ENCODE measurements at regions not wholly inside any gene's neighbourhood (a gene's known extent, or its start where the extent isn't known, plus 50 kb on each side); places are given as distances from the start of the nearest gene placed in this dataset.

GRCh38 chr9:16058131-16058549 is 505.3 kb downstream of the CCDC171 start:
- no peaks in the 10 kb centered on the region for H3K36me3 Mint-ChIP-seq (ENCODE audit: low read depth)
- ATAC-seq (ENCODE audit: poor library complexity) (no peak), DNase-seq (peak in 2 of 14 experiments; percentile 0 to 4)
- ChIA-PET CTCF (no interaction called here), POLR2A (no interaction called here)
- Histone ChIP-seq H3K9me3 (ENCODE audit: control insufficient read depth in 1 of 2, insufficient read depth in 1 of 2, low read length in 2 of 2) (peaks cover 0 to 5% of the 10 kb centered on the region in 2 experiments), H3K36me3 (ENCODE audit: insufficient read depth, low read length) (no peaks in the 10 kb centered on the region), H3K27me3 (ENCODE audit: control insufficient read depth in 1 of 2, insufficient read depth in 2 of 2, low read length in 2 of 2) (no peaks in the 10 kb centered on the region), H3K4me1 (ENCODE audit: insufficient read depth, low read length) (no peaks in the 10 kb centered on the region), H3K27ac (ENCODE audit: low read depth in 1 of 2, low read length in 2 of 2) (no peak overlapping the region), H3K4me3 (ENCODE audit: low read length) (no peak overlapping the region)
- H3K4me1 Mint-ChIP-seq (ENCODE audit: low read depth): peaks cover 15% of the 10 kb centered on the region
- no peak overlapping the region for H3K27ac Mint-ChIP-seq
- TF ChIP-seq CTCF (IDR thresholded peaks at IDR 0.05): no peak
- no peaks in the 10 kb centered on the region for H3K27me3 Mint-ChIP-seq
- H3K4me3 Mint-ChIP-seq: no peak overlapping the region
- H3K9me3 Mint-ChIP-seq: peaks cover 3% of the 10 kb centered on the region
- intact Hi-C loops (cut with DNase I, micrococcal nuclease): no loop called here

GRCh38 chr9:16060436-16061129 is 507.7 kb downstream of the CCDC171 start:
- ATAC-seq (ENCODE audit: poor library complexity) (no peak), DNase-seq (no peak)
- no peak overlapping the region for H3K4me3 Mint-ChIP-seq
- peaks cover 15% of the 10 kb centered on the region for H3K4me1 Mint-ChIP-seq (ENCODE audit: low read depth)
- Histone ChIP-seq H3K27ac (ENCODE audit: low read depth in 1 of 2, low read length in 2 of 2) (no peak overlapping the region), H3K4me3 (ENCODE audit: low read length) (no peak overlapping the region), H3K27me3 (ENCODE audit: control insufficient read depth in 1 of 2, insufficient read depth in 2 of 2, low read length in 2 of 2) (no peaks in the 10 kb centered on the region), H3K4me1 (ENCODE audit: insufficient read depth, low read length) (no peaks in the 10 kb centered on the region), H3K9me3 (ENCODE audit: control insufficient read depth in 1 of 2, insufficient read depth in 1 of 2, low read length in 2 of 2) (peaks cover 0 to 9% of the 10 kb centered on the region in 2 experiments), H3K36me3 (ENCODE audit: insufficient read depth, low read length) (no peaks in the 10 kb centered on the region)
- ChIA-PET CTCF (no interaction called here), POLR2A (no interaction called here)
- peaks cover 3% of the 10 kb centered on the region for H3K9me3 Mint-ChIP-seq
- intact Hi-C loops (cut with DNase I, micrococcal nuclease): no loop called here
- H3K36me3 Mint-ChIP-seq (ENCODE audit: low read depth): no peaks in the 10 kb centered on the region
- TF ChIP-seq CTCF (IDR thresholded peaks at IDR 0.05): no peak
- no peak overlapping the region for H3K27ac Mint-ChIP-seq
- H3K27me3 Mint-ChIP-seq: no peaks in the 10 kb centered on the region

- TF ChIP-seq CTCF (IDR thresholded peaks at IDR 0.05): no peak
- intact Hi-C loops (cut with DNase I, micrococcal nuclease): no loop called here
Observed at GRCh38 chr9:16062542-16063240, 509.8 kb downstream of the CCDC171 start.

More at GRCh38 chr9:16062542-16063240, 509.8 kb downstream of the CCDC171 start:
- peaks cover 0 to 9% of the 10 kb centered on the region in 2 experiments for H3K9me3 ChIP-seq (ENCODE audit: control insufficient read depth in 1 of 2, insufficient read depth in 1 of 2, low read length in 2 of 2)
- Mint-ChIP-seq H3K4me3 (no peak overlapping the region), H3K36me3 (ENCODE audit: low read depth) (no peaks in the 10 kb centered on the region), H3K4me1 (ENCODE audit: low read depth) (peaks cover 15% of the 10 kb centered on the region), H3K9me3 (peaks cover 4% of the 10 kb centered on the region), H3K27me3 (no peaks in the 10 kb centered on the region), H3K27ac (no peak overlapping the region)
- ChIA-PET POLR2A (no interaction called here), CTCF (no interaction called here)
- no peak for ATAC-seq (ENCODE audit: poor library complexity)
- DNase-seq: no peak
- no peaks in the 10 kb centered on the region for H3K27me3 ChIP-seq (ENCODE audit: control insufficient read depth in 1 of 2, insufficient read depth in 2 of 2, low read length in 2 of 2)
- H3K4me3 ChIP-seq (ENCODE audit: low read length): no peak overlapping the region
- H3K36me3 ChIP-seq (ENCODE audit: insufficient read depth, low read length): no peaks in the 10 kb centered on the region
- H3K27ac ChIP-seq (ENCODE audit: low read depth in 1 of 2, low read length in 2 of 2): no peak overlapping the region
- H3K4me1 ChIP-seq (ENCODE audit: insufficient read depth, low read length): no peaks in the 10 kb centered on the region

Data from CD4-positive, alpha-beta T cell (primary cell).